K562 (cell line): ENCODE measurements at regions not wholly inside any gene's neighbourhood (a gene's known extent, or its start where the extent isn't known, plus 50 kb on each side); places are given as distances from the start of the nearest gene placed in this dataset.

Source experiments
- ATAC-seq: fragments of 200-7000 bp; cut with Tn5 transposase; 3 replicates; pipeline ENCODE4 v1.9.1; 2020; ENCODE audit warnings: moderate library complexity
- BruUV-seq: library from RNA; stranded (reverse); fragments of 400-500 nt; replicated peaks from 2 replicates; lab custom pipeline; 2021; lab: Mats Ljungman, UMichigan
- CTCF ChIA-PET: fragments of 300-600 bp; formaldehyde crosslinking; extraction: SDS; loops from one replicate; lab custom pipeline; 2021; ENCODE audit warnings: low intra/inter-chr PET ratio; lab: Yijun Ruan, JAX
- POLR2A ChIA-PET: fragments of 300-600, 350-650 bp; sonication (Branson Sonifier 250); formaldehyde crosslinking; extraction: SDS; loops from one replicate; lab custom pipeline; 2021; ENCODE audit warnings: antibody characterized with exemption, inconsistent platforms; lab: Yijun Ruan, JAX
- DNase-seq, 4 experiments: peaks; one replicate each; pipeline versions ENCODE4 v3.0.0 to v3.0.0-alpha.2; 2011 to 2018; ENCODE audit warnings: low spot score in 3 of 4, mixed read lengths in 3 of 4; ENCODE audit errors: extremely low read depth in 1 of 4
- FAIRE-seq: peaks from 2 replicates; lab custom pipeline; 2011; peaks lifted over from hg19 to GRCh38; lab: Jason Lieb, UNC
- H2AFZ ChIP-seq: 2 replicates; pipeline ENCODE4 v1.6.0; 2011; ENCODE audit warnings: low read depth, low read length, control low read depth, inconsistent platforms
- H3K27ac ChIP-seq: fragments of 200-600 bp; 3 replicates; pipeline ENCODE4 v1.8.0; 2011; ENCODE audit warnings: low read depth, mild to moderate bottlenecking, control low read depth, inconsistent platforms, low read length, moderate library complexity, mixed read lengths; ENCODE audit errors: extremely low read depth
- H3K27me3 ChIP-seq, 2 experiments: fragments of 300-600 bp in 1 of 2; 2 replicates in 1 of 2; 3 replicates in 1 of 2; pipeline versions ENCODE4 v1.6.0 to v1.8.0; 2011; ENCODE audit warnings: inconsistent platforms in 2 of 2, low read length in 2 of 2, mild to moderate bottlenecking in 1 of 2, mixed read lengths in 1 of 2, moderate library complexity in 1 of 2; ENCODE audit not compliant: control insufficient read depth in 2 of 2, insufficient read depth in 2 of 2
- H3K36me3 ChIP-seq: fragments of 300-600 bp; 3 replicates; pipeline ENCODE4 v1.8.0; 2011; ENCODE audit warnings: mild to moderate bottlenecking, low read length, inconsistent platforms; ENCODE audit not compliant: control insufficient read depth, insufficient read depth
- H3K4me1 ChIP-seq, 2 experiments: fragments of 200-600 bp in 1 of 2; replicated peaks in 1 of 2; 2 replicates in 1 of 2; 3 replicates in 1 of 2; pipeline versions ENCODE4 v1.5.1 to v1.8.0; 2011; ENCODE audit warnings: inconsistent platforms in 2 of 2, low read length in 2 of 2, mild to moderate bottlenecking in 1 of 2, mixed read lengths in 1 of 2, moderate library complexity in 1 of 2; ENCODE audit not compliant: control insufficient read depth in 2 of 2, insufficient read depth in 2 of 2
- H3K4me2 ChIP-seq: 2 replicates; pipeline ENCODE4 v1.6.1; 2011; ENCODE audit warnings: low read length, control low read depth, inconsistent platforms, mixed read lengths; ENCODE audit not compliant: insufficient read depth
- H3K4me3 ChIP-seq: fragments of 200-600 bp; sonication (generic), shearing (Covaris generic); 2 replicates; pipeline ENCODE4 v1.5.1; 2016; ENCODE audit warnings: control low read depth, inconsistent platforms
- H3K79me2 ChIP-seq: fragments of 200-600 bp; 3 replicates; pipeline ENCODE4 v1.8.0; 2011; ENCODE audit warnings: low read length, inconsistent platforms; ENCODE audit not compliant: control insufficient read depth, insufficient read depth
- H3K9ac ChIP-seq, 2 experiments: 2 replicates each; pipeline versions ENCODE4 v1.6.0 to v1.6.1; 2011; ENCODE audit warnings: low read depth in 2 of 2, low read length in 2 of 2, control low read depth in 1 of 2, inconsistent platforms in 1 of 2, mild to moderate bottlenecking in 1 of 2, mixed read lengths in 1 of 2; ENCODE audit not compliant: insufficient read depth in 1 of 2
- H3K9me1 ChIP-seq: one replicate; pipeline ENCODE4 v1.6.0; 2011; ENCODE audit warnings: inconsistent platforms, mild to moderate bottlenecking, low read length, moderate library complexity; ENCODE audit not compliant: control insufficient read depth, insufficient read depth
- H3K9me3 ChIP-seq: replicated peaks from 2 replicates; pipeline ENCODE4 v1.5.1; 2011; ENCODE audit warnings: low read depth, low read length, inconsistent platforms; ENCODE audit not compliant: control insufficient read depth, insufficient read depth
- H4K20me1 ChIP-seq: replicated peaks from 2 replicates; pipeline ENCODE4 v1.6.1; 2011; ENCODE audit warnings: low read length, inconsistent platforms, mixed read lengths; ENCODE audit not compliant: control insufficient read depth, insufficient read depth
- COPS2 ChIP-seq: fragments of 450-650 bp; conservative IDR thresholded peaks from 2 replicates; pipeline ENCODE4 v1.6.1; 2016; ENCODE audit warnings: mild to moderate bottlenecking, moderate library complexity
- CTCFL ChIP-seq: IDR thresholded peaks from 2 replicates; pipeline ENCODE4 v1.6.1; 2011; ENCODE audit warnings: borderline replicate concordance, low read depth, mild to moderate bottlenecking, moderate library complexity, low read length; ENCODE audit not compliant: insufficient read depth, poor library complexity, severe bottlenecking
- ELF1 ChIP-seq: fragments of 200-800 bp; sonication (Bioruptor generic); IDR thresholded peaks from 2 replicates; pipeline ENCODE4 v1.6.1; 2016; ENCODE audit warnings: missing genetic modification characterization, missing compliant biosample characterization
- RBM34 ChIP-seq: fragments of 200-400 bp; formaldehyde crosslinking; IDR thresholded peaks from 2 replicates; pipeline ENCODE4 v1.6.1; 2018; ENCODE audit warnings: low read length, borderline replicate concordance; ENCODE audit not compliant: insufficient read depth
- RFX1 ChIP-seq: fragments of 450-650 bp; IDR thresholded peaks from 2 replicates; pipeline ENCODE4 v1.6.1; 2016; ENCODE audit warnings: mild to moderate bottlenecking, moderate library complexity
- ZNF253 ChIP-seq: fragments of 250-450 bp; sonication (Bioruptor Pico); conservative IDR thresholded peaks from 2 replicates; pipeline ENCODE4 v1.6.1; 2021; ENCODE audit warnings: mild to moderate bottlenecking
- WGBS: fragments of 100-300 bp; shearing (Covaris generic); methylation state at CpG from one replicate; pipeline ENCODE4 v1.1.6; 2016; ENCODE audit warnings: low coverage, mixed read lengths; ENCODE audit not compliant: insufficient coverage; ENCODE audit errors: missing lambda C conversion rate; 5-methylcytosine and 5-hydroxymethylcytosine counted together
- in situ Hi-C: fragments of 300-500 bp; cut with MboI; formaldehyde crosslinking; loops from 4 replicates; pipeline ENCODE4 v1.15.0; 2018; ENCODE audit warnings: inconsistent platforms, mixed read lengths
- intact Hi-C: fragments of 100-400 bp; cut with micrococcal nuclease; formaldehyde crosslinking; loops from 2 replicates; pipeline ENCODE4 v1.14.2; 2022

GRCh38 chr19:32066056-32066455 lies 279.4 kb upstream of the ZNF507 start:
- TF ChIP-seq COPS2 (no peak), RBM34 (no peak), ELF1 (tag) (no peak)
- no TSS peak for BruUV-seq
- Histone ChIP-seq H3K27ac (no peak overlapping the region), H3K4me3 (no peak overlapping the region), H3K9me3 (no peaks in the 10 kb centered on the region), H3K9ac (no peak overlapping the region), H4K20me1 (no peaks in the 10 kb centered on the region), H3K79me2 (no peaks in the 10 kb centered on the region), H3K36me3 (no peaks in the 10 kb centered on the region), H2AFZ (no peak overlapping the region), H3K27me3 (peaks cover 0 to 8% of the 10 kb centered on the region in 2 experiments; a peak in 2 of 5 replicates), H3K9me1 (no peaks in the 10 kb centered on the region), H3K4me2 (no peak overlapping the region), H3K4me1 (no peaks in the 10 kb centered on the region)
- in situ Hi-C loops = no loop called here
- ChIA-PET CTCF (no interaction called here), POLR2A (no interaction called here)
- DNase-seq (no peak), FAIRE-seq (no peak), ATAC-seq (no peak)
- 0% methylated on average over 3 of the region's 3 CpGs for WGBS
- intact Hi-C loops = no loop called here

- ChIA-PET POLR2A (no interaction called here), CTCF (no interaction called here)
- intact Hi-C loops (no loop called here), in situ Hi-C loops (no loop called here)
- Histone ChIP-seq H4K20me1 (no peaks in the 10 kb centered on the region), H3K79me2 (no peaks in the 10 kb centered on the region), H3K4me1 (no peaks in the 10 kb centered on the region), H3K9me1 (no peaks in the 10 kb centered on the region), H2AFZ (no peak overlapping the region), H3K4me2 (no peak overlapping the region), H3K9ac (no peak overlapping the region), H3K4me3 (no peak overlapping the region), H3K36me3 (no peaks in the 10 kb centered on the region), H3K27me3 (peaks cover 0 to 8% of the 10 kb centered on the region in 2 experiments; a peak in 2 of 5 replicates), H3K9me3 (no peaks in the 10 kb centered on the region), H3K27ac (no peak overlapping the region)
- DNase-seq (peak in 2 of 4 experiments; percentile 17 to 24), ATAC-seq (peak; percentile 55; the same call in 2 of the 3 replicates), FAIRE-seq (no peak)
- TF ChIP-seq CTCFL (peak; percentile 30), ZNF253 (no peak), RFX1 (peak; percentile 86)
- BruUV-seq = no TSS peak
- 2% methylated on average over 5 of the region's 5 CpGs for whole genome bisulfite sequencing
These were observed 277.7 kb upstream of the ZNF507 start for GRCh38 chr19:32067685-32068084.
